Loucy (cell line): ENCODE measurements at regions not wholly inside any gene's neighbourhood (a gene's known extent, or its start where the extent isn't known, plus 50 kb on each side); places are given as distances from the start of the nearest gene placed in this dataset.

Experiments
- H2AFZ ChIP-seq: fragments of 200-600 bp; sonication (generic); 2 replicates; pipeline ENCODE4 v1.6.0; 2016; ENCODE audit warnings: antibody characterized with exemption, mild to moderate bottlenecking, low read length, moderate library complexity
- H3F3A ChIP-seq: fragments of 200-600 bp; 2 replicates; pipeline ENCODE4 v1.6.0; 2016; ENCODE audit warnings: antibody characterized with exemption, low read depth, mild to moderate bottlenecking
- H3K27me3 ChIP-seq: fragments of 200-600 bp; sonication (generic); 2 replicates; pipeline ENCODE4 v1.6.1; 2014; ENCODE audit warnings: low read length, mild to moderate bottlenecking; ENCODE audit not compliant: insufficient read depth, poor library complexity, severe bottlenecking
- H3K36me3 ChIP-seq: fragments of 200-600 bp; sonication (generic); 2 replicates; pipeline ENCODE4 v1.6.1; 2016; ENCODE audit warnings: low read length; ENCODE audit not compliant: insufficient read depth
- H3K4me1 ChIP-seq: fragments of 200-600 bp; sonication (generic); 2 replicates; pipeline ENCODE4 v1.5.1; 2014; ENCODE audit warnings: low read length, mild to moderate bottlenecking; ENCODE audit not compliant: insufficient read depth, poor library complexity, severe bottlenecking
- H3K4me2 ChIP-seq: fragments of 200-600 bp; sonication (generic); 2 replicates; pipeline ENCODE4 v1.6.0; 2014; ENCODE audit warnings: antibody characterized with exemption, low read length, low read depth, mild to moderate bottlenecking; ENCODE audit not compliant: poor library complexity, severe bottlenecking
- H3K4me3 ChIP-seq: fragments of 200-600 bp; sonication (generic); 2 replicates; pipeline ENCODE4 v1.5.1; 2014; ENCODE audit warnings: low read length, mild to moderate bottlenecking, mixed read lengths; ENCODE audit not compliant: poor library complexity, severe bottlenecking
- H3K79me2 ChIP-seq: fragments of 200-600 bp; sonication (generic); 2 replicates; pipeline ENCODE4 v1.6.1; 2014; ENCODE audit warnings: low read length; ENCODE audit not compliant: insufficient read depth
- H3K9ac ChIP-seq: fragments of 200-600 bp; sonication (generic); 2 replicates; pipeline ENCODE4 v1.6.0; 2014; ENCODE audit warnings: mild to moderate bottlenecking, low read depth, low read length, moderate library complexity; ENCODE audit not compliant: poor library complexity, severe bottlenecking
- H3K9me2 ChIP-seq: fragments of 200-600 bp; sonication (generic); replicated peaks from 2 replicates; pipeline ENCODE4 v1.6.1; 2016; ENCODE audit warnings: low read depth, low read length, mixed read lengths
- H3K9me3 ChIP-seq: fragments of 200-600 bp; sonication (generic); 2 replicates; pipeline ENCODE4 v1.6.1; 2014; ENCODE audit warnings: mild to moderate bottlenecking, antibody characterized with exemption, low read length, low read depth; ENCODE audit not compliant: insufficient read depth
- H4K20me1 ChIP-seq: fragments of 200-600 bp; sonication (generic); 2 replicates; pipeline ENCODE4 v1.6.0; 2014; ENCODE audit warnings: antibody characterized with exemption, low read length, mild to moderate bottlenecking; ENCODE audit not compliant: insufficient read depth, poor library complexity, severe bottlenecking
- EZH2phosphoT487 ChIP-seq: fragments of 200-600 bp; IDR thresholded peaks from 2 replicates; pipeline ENCODE4 v1.6.1; 2018; ENCODE audit warnings: antibody characterized with exemption, mild to moderate bottlenecking, moderate library complexity, borderline replicate concordance
- TF ChIP-seq, protein P1 (sequence below): fragments of 200-600 bp; sonication (generic); conservative IDR thresholded peaks from 2 replicates; pipeline ENCODE4 v1.5.1; 2014; ENCODE audit warnings: mild to moderate bottlenecking, antibody characterized with exemption, low read length

DNA sequence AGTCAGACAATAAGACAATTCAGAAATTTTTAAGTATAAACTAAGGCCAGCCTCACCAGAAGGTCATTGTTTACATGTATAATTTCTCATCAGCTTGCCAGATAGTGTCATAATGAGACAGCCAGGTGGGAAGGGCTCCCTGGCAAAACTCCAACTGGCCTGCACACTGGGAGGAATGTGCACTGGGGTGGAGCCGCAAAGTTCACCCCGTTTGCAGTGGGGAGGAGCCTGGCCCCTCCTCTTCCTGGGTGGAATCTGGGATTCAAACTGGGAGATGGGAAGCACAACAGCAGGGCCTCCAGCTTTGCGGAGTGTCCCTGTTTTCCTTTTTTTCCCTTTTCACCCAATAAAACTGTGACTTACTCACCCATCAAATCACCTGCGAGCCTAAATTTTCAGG, 329.9 kb downstream of the SMARCA1 start:
- H3K4me1 ChIP-seq, result no peaks in the 10 kb centered on the region
- no peak overlapping the region for H3K4me2 ChIP-seq
- TF ChIP-seq, protein P1, sequence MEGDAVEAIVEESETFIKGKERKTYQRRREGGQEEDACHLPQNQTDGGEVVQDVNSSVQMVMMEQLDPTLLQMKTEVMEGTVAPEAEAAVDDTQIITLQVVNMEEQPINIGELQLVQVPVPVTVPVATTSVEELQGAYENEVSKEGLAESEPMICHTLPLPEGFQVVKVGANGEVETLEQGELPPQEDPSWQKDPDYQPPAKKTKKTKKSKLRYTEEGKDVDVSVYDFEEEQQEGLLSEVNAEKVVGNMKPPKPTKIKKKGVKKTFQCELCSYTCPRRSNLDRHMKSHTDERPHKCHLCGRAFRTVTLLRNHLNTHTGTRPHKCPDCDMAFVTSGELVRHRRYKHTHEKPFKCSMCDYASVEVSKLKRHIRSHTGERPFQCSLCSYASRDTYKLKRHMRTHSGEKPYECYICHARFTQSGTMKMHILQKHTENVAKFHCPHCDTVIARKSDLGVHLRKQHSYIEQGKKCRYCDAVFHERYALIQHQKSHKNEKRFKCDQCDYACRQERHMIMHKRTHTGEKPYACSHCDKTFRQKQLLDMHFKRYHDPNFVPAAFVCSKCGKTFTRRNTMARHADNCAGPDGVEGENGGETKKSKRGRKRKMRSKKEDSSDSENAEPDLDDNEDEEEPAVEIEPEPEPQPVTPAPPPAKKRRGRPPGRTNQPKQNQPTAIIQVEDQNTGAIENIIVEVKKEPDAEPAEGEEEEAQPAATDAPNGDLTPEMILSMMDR, result no peak
- no peak for TF ChIP-seq EZH2phosphoT487

GRCh38 chrX:129188231-129188630, 335.1 kb downstream of the SMARCA1 start:
- Histone ChIP-seq H3K36me3 (no peaks in the 10 kb centered on the region), H4K20me1 (no peaks in the 10 kb centered on the region), H3K79me2 (no peaks in the 10 kb centered on the region), H3K4me2 (no peak overlapping the region), H3F3A (no peaks in the 10 kb centered on the region), H3K9me2 (no peaks in the 10 kb centered on the region), H3K27me3 (no peaks in the 10 kb centered on the region), H3K9ac (no peak overlapping the region), H2AFZ (no peak overlapping the region), H3K9me3 (no peaks in the 10 kb centered on the region), H3K4me1 (no peaks in the 10 kb centered on the region), H3K4me3 (no peak overlapping the region)
- TF ChIP-seq, protein P1, result no peak
- TF ChIP-seq EZH2phosphoT487, result no peak

More for the DNA sequence above, 329.9 kb downstream of the SMARCA1 start:
- H4K20me1 ChIP-seq, result no peaks in the 10 kb centered on the region
- no peak overlapping the region for H2AFZ ChIP-seq
- H3K9ac ChIP-seq, result no peak overlapping the region
- H3K79me2 ChIP-seq, result no peaks in the 10 kb centered on the region
- no peaks in the 10 kb centered on the region for H3K36me3 ChIP-seq
- H3F3A ChIP-seq, result no peaks in the 10 kb centered on the region
- H3K27me3 ChIP-seq, result no peaks in the 10 kb centered on the region
- no peak overlapping the region for H3K4me3 ChIP-seq
- no peaks in the 10 kb centered on the region for H3K9me3 ChIP-seq
- H3K9me2 ChIP-seq, result no peaks in the 10 kb centered on the region

GRCh38 chrX:129176710-129177109, 346.6 kb downstream of the SMARCA1 start:
- Histone ChIP-seq H3K36me3 (no peaks in the 10 kb centered on the region), H3K27me3 (no peaks in the 10 kb centered on the region)

More at GRCh38 chrX:129176710-129177109, 346.6 kb downstream of the SMARCA1 start:
- Histone ChIP-seq H3F3A (no peaks in the 10 kb centered on the region), H2AFZ (no peak overlapping the region), H3K4me2 (no peak overlapping the region), H3K4me1 (no peaks in the 10 kb centered on the region), H4K20me1 (no peaks in the 10 kb centered on the region), H3K79me2 (no peaks in the 10 kb centered on the region), H3K4me3 (no peak overlapping the region), H3K9ac (no peak overlapping the region), H3K9me3 (no peaks in the 10 kb centered on the region), H3K9me2 (no peaks in the 10 kb centered on the region)
- no peak for TF ChIP-seq EZH2phosphoT487
- TF ChIP-seq, protein P1, result no peak
